Endothelial cell of umbilical vein (primary cell): ENCODE measurements at regions not wholly inside any gene's neighbourhood (a gene's known extent, or its start where the extent isn't known, plus 50 kb on each side); places are given as distances from the start of the nearest gene placed in this dataset.
"Not testable (repeated sequence)": the region's sequence is repeated elsewhere in the genome, so short reads cannot be mapped to it uniquely, and the experiment has no call there.

Source experiments
- EZH2 ChIP-seq: IDR thresholded peaks from 2 replicates; pipeline ENCODE4 v1.6.1; 2012; ENCODE audit warnings: borderline replicate concordance, low read depth, mild to moderate bottlenecking, moderate library complexity, low read length, inconsistent platforms; ENCODE audit not compliant: severe bottlenecking
- MAX ChIP-seq: IDR thresholded peaks from 2 replicates; pipeline ENCODE4 v1.6.1; 2011; ENCODE audit not compliant: insufficient read depth, insufficient read length
- POLR2A ChIP-seq: IDR thresholded peaks from 2 replicates; pipeline ENCODE4 v1.6.1; 2012; ENCODE audit warnings: low read depth, mild to moderate bottlenecking, control low read depth, low read length
- POLR2AphosphoS5 ChIP-seq: IDR thresholded peaks from 2 replicates; pipeline ENCODE4 v1.6.1; 2012; ENCODE audit warnings: low read depth, mild to moderate bottlenecking, control low read depth, low read length, moderate library complexity; ENCODE audit not compliant: insufficient read depth
- TF ChIP-seq, protein P1 (sequence below), 2 donors: IDR thresholded peaks; 1 replicate in 1 of 2; 2 replicates in 1 of 2; pipeline ENCODE4 v1.5.1; 2011; ENCODE audit warnings: low read length in 2 of 2, mild to moderate bottlenecking in 2 of 2, moderate library complexity in 2 of 2, control low read depth in 1 of 2, inconsistent platforms in 1 of 2, low read depth in 1 of 2; ENCODE audit not compliant: insufficient read depth in 1 of 2; ENCODE audit errors: extremely low read depth in 1 of 2

GRCh38 chr22:10736879-10737278 lies 4791.1 kb upstream of the OR11H1 start:
- TF ChIP-seq, protein P1, sequence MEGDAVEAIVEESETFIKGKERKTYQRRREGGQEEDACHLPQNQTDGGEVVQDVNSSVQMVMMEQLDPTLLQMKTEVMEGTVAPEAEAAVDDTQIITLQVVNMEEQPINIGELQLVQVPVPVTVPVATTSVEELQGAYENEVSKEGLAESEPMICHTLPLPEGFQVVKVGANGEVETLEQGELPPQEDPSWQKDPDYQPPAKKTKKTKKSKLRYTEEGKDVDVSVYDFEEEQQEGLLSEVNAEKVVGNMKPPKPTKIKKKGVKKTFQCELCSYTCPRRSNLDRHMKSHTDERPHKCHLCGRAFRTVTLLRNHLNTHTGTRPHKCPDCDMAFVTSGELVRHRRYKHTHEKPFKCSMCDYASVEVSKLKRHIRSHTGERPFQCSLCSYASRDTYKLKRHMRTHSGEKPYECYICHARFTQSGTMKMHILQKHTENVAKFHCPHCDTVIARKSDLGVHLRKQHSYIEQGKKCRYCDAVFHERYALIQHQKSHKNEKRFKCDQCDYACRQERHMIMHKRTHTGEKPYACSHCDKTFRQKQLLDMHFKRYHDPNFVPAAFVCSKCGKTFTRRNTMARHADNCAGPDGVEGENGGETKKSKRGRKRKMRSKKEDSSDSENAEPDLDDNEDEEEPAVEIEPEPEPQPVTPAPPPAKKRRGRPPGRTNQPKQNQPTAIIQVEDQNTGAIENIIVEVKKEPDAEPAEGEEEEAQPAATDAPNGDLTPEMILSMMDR (IDR thresholded peaks at IDR 0.05; ENCODE audit: extremely low read depth in 1 of 2, insufficient read depth in 1 of 2, low read depth in 1 of 2, low read length in 2 of 2), result not testable (repeated sequence)
- not testable (repeated sequence) for TF ChIP-seq MAX, POLR2A, EZH2, POLR2AphosphoS5
